ENCODE measurements at regions not wholly inside any gene's neighbourhood (a gene's known extent, or its start where the extent isn't known, plus 50 kb on each side); places are given as distances from the start of the nearest gene placed in this dataset.

- TF ChIP-seq NFRKB (IDR thresholded peaks at IDR 0.05) (no peak), ARNT (IDR thresholded peaks at IDR 0.05) (no peak)
Observed at GRCh38 chr11:82043316-82043715, 690.3 kb downstream of the FAM181B start.
